ENCODE measurements at regions not wholly inside any gene's neighbourhood (a gene's known extent, or its start where the extent isn't known, plus 50 kb on each side); places are given as distances from the start of the nearest gene placed in this dataset.

DNA sequence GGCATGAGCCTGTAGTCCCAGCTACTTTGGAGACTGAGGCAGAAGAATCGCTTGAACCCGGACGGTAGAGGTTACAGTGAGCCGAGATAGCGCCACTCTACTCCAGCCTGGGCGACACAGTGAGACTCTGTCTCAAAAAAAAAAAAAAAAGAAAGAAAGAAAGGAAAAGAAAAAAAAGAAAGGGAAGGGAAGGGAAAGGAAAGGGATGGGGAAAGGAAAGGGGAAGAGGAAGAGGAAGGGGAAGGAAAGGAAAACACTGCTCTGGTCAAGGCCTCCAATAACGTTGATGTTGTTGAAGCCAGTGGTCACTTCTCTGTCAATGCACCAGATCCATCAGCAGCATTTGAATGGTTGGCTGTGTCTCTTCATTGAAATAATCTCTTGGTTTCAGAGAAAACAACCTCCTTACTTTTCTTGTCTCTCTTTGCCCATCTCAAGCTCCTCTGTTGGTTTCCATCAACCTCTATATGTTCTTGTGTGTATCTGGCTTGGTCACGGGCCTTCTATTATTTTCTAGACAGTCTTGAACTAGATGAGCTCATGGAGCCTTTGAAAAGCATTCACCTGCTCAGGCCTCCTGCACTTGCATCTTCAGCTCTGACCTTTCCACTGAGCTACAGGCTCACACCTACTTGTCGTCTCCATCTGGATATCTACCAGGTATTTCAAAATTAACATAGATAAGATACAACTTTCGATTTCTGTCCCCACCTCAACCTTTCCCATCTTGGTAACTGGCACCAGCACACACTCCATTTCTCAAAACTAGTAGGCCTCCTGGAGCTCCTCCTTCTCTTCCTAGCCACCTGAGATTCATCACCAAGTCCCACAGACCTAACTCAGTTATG lies 69.4 kb upstream of the LAPTM4A start:
- DNase-seq (ENCODE audit: low spot score, unreplicated experiment), result no peak
- TF ChIP-seq CTCF (IDR thresholded peaks at IDR 0.05; ENCODE audit: unreplicated experiment), result no peak
- no peak overlapping the region for H3K27ac Mint-ChIP-seq
- peaks cover 24% of the 10 kb centered on the region for H3K27me3 Mint-ChIP-seq
- H3K4me1 Mint-ChIP-seq (ENCODE audit: low read depth), result peaks cover 7% of the 10 kb centered on the region
- no peaks in the 10 kb centered on the region for H3K9me3 Mint-ChIP-seq (ENCODE audit: low read depth)
- no peak overlapping the region for H3K4me3 Mint-ChIP-seq (ENCODE audit: low read depth)
- no peaks in the 10 kb centered on the region for H3K36me3 Mint-ChIP-seq (ENCODE audit: insufficient read depth)

DNA sequence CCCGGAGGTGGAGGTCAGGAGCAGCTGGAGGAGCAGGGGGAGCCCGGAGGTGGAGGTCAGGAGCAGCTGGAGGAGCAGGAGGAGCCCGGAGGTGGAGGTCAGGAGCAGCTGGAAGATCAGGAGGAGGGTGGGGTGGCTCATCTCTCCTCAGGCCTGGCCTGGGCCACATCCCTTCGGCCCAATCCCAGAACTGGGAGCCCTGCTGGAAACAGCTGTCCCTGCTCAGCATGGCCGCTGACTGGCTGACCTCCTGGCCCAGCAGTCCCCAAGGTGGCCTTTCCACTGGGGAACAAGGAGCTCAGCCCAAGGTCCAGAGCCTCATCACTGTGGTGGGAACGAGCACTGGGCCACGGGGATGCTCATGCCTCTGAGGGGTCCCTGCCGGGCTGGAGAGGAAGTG lies 66.6 kb upstream of the LAPTM4A start:
- H3K36me3 Mint-ChIP-seq (ENCODE audit: insufficient read depth), result no peaks in the 10 kb centered on the region
- TF ChIP-seq CTCF (IDR thresholded peaks at IDR 0.05; ENCODE audit: unreplicated experiment), result no peak
- peaks cover 4% of the 10 kb centered on the region for H3K4me1 Mint-ChIP-seq (ENCODE audit: low read depth)
- H3K27me3 Mint-ChIP-seq, result peaks cover 31% of the 10 kb centered on the region
- no peak for DNase-seq (ENCODE audit: low spot score, unreplicated experiment)
- no peaks in the 10 kb centered on the region for H3K9me3 Mint-ChIP-seq (ENCODE audit: low read depth)
- H3K4me3 Mint-ChIP-seq (ENCODE audit: low read depth), result no peak overlapping the region
- H3K27ac Mint-ChIP-seq, result no peak overlapping the region

- DNase-seq (ENCODE audit: low spot score, unreplicated experiment), result no peak
- no peak for TF ChIP-seq CTCF (IDR thresholded peaks at IDR 0.05; ENCODE audit: unreplicated experiment)
- Mint-ChIP-seq H3K9me3 (ENCODE audit: low read depth) (no peaks in the 10 kb centered on the region), H3K27ac (no peak overlapping the region), H3K36me3 (ENCODE audit: insufficient read depth) (no peaks in the 10 kb centered on the region), H3K4me1 (ENCODE audit: low read depth) (no peaks in the 10 kb centered on the region), H3K27me3 (peaks cover 18% of the 10 kb centered on the region), H3K4me3 (ENCODE audit: low read depth) (no peak overlapping the region)
Measured at GRCh38 chr2:20115902-20116301, 64.5 kb upstream of the LAPTM4A start.

GRCh38 chr2:20115374-20115773 lies 63.9 kb upstream of the LAPTM4A start:
- Mint-ChIP-seq H3K27ac (no peak overlapping the region), H3K4me1 (ENCODE audit: low read depth) (no peaks in the 10 kb centered on the region), H3K9me3 (ENCODE audit: low read depth) (no peaks in the 10 kb centered on the region), H3K4me3 (ENCODE audit: low read depth) (no peak overlapping the region), H3K27me3 (peaks cover 18% of the 10 kb centered on the region), H3K36me3 (ENCODE audit: insufficient read depth) (no peaks in the 10 kb centered on the region)
- no peak for DNase-seq (ENCODE audit: low spot score, unreplicated experiment)
- no peak for TF ChIP-seq CTCF (IDR thresholded peaks at IDR 0.05; ENCODE audit: unreplicated experiment)

DNA sequence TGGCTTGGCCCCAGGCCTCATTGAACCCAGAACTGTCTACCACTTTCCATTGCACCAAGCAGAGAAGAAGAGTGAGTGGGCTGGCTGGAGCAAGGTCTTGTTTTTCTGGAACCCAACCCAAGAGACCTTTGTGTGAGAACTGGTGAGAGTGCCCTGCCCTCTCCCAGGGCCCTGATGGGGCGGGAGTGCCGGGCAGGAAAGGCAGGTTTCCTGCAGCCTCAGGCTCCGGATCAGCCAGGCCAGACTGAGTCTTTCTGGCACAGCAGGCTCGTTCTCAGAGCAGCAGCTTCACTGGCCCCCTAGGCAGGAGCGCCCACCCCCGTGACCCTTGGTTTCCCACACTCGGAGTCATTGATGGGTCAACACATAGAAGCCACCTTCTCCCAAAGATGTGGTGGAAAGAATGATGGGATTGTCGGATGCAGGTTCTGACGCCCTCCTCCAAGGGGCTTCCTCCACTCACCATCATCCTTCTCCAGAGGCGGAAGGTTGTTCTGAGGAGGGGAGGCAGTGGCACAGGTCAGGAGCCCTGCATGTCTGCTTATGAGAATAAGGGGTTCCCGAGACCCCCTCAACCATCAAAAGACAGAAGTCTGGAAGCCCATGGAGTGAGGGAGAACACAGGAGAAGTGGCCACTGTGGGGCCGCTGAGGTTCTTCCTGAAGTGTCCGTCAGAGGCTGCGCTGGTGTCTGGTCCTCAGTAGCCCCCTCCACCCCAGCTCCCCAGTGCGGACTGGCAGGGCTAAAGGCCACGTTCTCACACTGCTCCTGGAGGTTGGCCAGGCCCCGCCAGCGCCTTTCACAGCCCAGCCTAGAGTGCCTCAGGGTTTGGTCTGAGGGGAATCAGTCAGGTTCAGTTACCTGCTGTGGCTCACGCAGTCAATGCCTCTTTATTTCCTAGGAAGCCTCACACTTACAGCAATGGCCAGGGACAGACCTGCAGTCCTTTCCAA lies 62.8 kb upstream of the LAPTM4A start:
- Mint-ChIP-seq H3K4me3 (ENCODE audit: low read depth) (no peak overlapping the region), H3K27me3 (peaks cover 19% of the 10 kb centered on the region), H3K9me3 (ENCODE audit: low read depth) (no peaks in the 10 kb centered on the region), H3K27ac (no peak overlapping the region), H3K4me1 (ENCODE audit: low read depth) (no peaks in the 10 kb centered on the region), H3K36me3 (ENCODE audit: insufficient read depth) (no peaks in the 10 kb centered on the region)
- no peak for TF ChIP-seq CTCF (IDR thresholded peaks at IDR 0.05; ENCODE audit: unreplicated experiment)
- DNase-seq (ENCODE audit: low spot score, unreplicated experiment), result no peak

All from progenitor cell of endocrine pancreas (in vitro differentiated cells).